ENCODE measurements at regions not wholly inside any gene's neighbourhood (a gene's known extent, or its start where the extent isn't known, plus 50 kb on each side); places are given as distances from the start of the nearest gene placed in this dataset.
A peak's percentile ranks its signal among the peaks of the same experiment; 100 is the strongest.

GRCh38 chr12:125772403-125772802 lies 707.2 kb downstream of the AACS start:
- no peak overlapping the region for H2AFZ ChIP-seq (ENCODE audit: low read length)
- H3K9ac ChIP-seq (ENCODE audit: low read length): no peak overlapping the region
- no peaks in the 10 kb centered on the region; the same call in 1 of the 2 replicates for H3K27me3 ChIP-seq (ENCODE audit: insufficient read depth, low read length)
- no peaks in the 10 kb centered on the region for H3K36me3 ChIP-seq (ENCODE audit: insufficient read depth, low read length)
- TF ChIP-seq CTCF (IDR thresholded peaks at IDR 0.05; ENCODE audit: low read length) (no peak), EZH2 (IDR thresholded peaks at IDR 0.05; ENCODE audit: borderline replicate concordance, low read length) (no peak)
- H3K4me1 ChIP-seq (ENCODE audit: insufficient read depth, low read length, severe bottlenecking): no peaks in the 10 kb centered on the region
- no peaks in the 10 kb centered on the region for H3K79me2 ChIP-seq (ENCODE audit: insufficient read depth, low read length)
- no peaks in the 10 kb centered on the region for H4K20me1 ChIP-seq (ENCODE audit: insufficient read depth, low read length)
- no peak overlapping the region for H3K4me3 ChIP-seq (ENCODE audit: low read depth, low read length, poor library complexity, severe bottlenecking)
- no peaks in the 10 kb centered on the region for H3K9me2 ChIP-seq (ENCODE audit: low read depth, low read length)
- H3K4me2 ChIP-seq (ENCODE audit: low read length): no peak overlapping the region
- no peak overlapping the region for H3K27ac ChIP-seq (ENCODE audit: low read depth, low read length, poor library complexity, severe bottlenecking)
- no peaks in the 10 kb centered on the region for H3F3A ChIP-seq (ENCODE audit: insufficient read depth, low read length)
- H3K9me3 ChIP-seq (ENCODE audit: low read length): no peaks in the 10 kb centered on the region

GRCh38 chr12:125773033-125773640 lies 707.9 kb downstream of the AACS start:
- peak; percentile 84 for TF ChIP-seq CTCF (IDR thresholded peaks at IDR 0.05; ENCODE audit: low read length)
- no peak for TF ChIP-seq EZH2 (IDR thresholded peaks at IDR 0.05; ENCODE audit: borderline replicate concordance, low read length)
- H2AFZ ChIP-seq (ENCODE audit: low read length): no peak overlapping the region

GRCh38 chr12:125775507-125775906 lies 710.3 kb downstream of the AACS start:
- Histone ChIP-seq H3K36me3 (ENCODE audit: insufficient read depth, low read length) (no peaks in the 10 kb centered on the region), H3K4me2 (ENCODE audit: low read length) (no peak overlapping the region), H3K79me2 (ENCODE audit: insufficient read depth, low read length) (no peaks in the 10 kb centered on the region), H3K27me3 (ENCODE audit: insufficient read depth, low read length) (no peaks in the 10 kb centered on the region; the same call in 1 of the 2 replicates), H2AFZ (ENCODE audit: low read length) (no peak overlapping the region), H3K9me2 (ENCODE audit: low read depth, low read length) (no peaks in the 10 kb centered on the region), H4K20me1 (ENCODE audit: insufficient read depth, low read length) (no peaks in the 10 kb centered on the region), H3K9me3 (ENCODE audit: low read length) (no peaks in the 10 kb centered on the region), H3F3A (ENCODE audit: insufficient read depth, low read length) (no peaks in the 10 kb centered on the region), H3K9ac (ENCODE audit: low read length) (no peak overlapping the region), H3K4me3 (ENCODE audit: low read depth, low read length, poor library complexity, severe bottlenecking) (no peak overlapping the region), H3K4me1 (ENCODE audit: insufficient read depth, low read length, severe bottlenecking) (no peaks in the 10 kb centered on the region), H3K27ac (ENCODE audit: low read depth, low read length, poor library complexity, severe bottlenecking) (no peak overlapping the region)
- TF ChIP-seq EZH2 (IDR thresholded peaks at IDR 0.05; ENCODE audit: borderline replicate concordance, low read length) (no peak), CTCF (IDR thresholded peaks at IDR 0.05; ENCODE audit: low read length) (no peak)

More at GRCh38 chr12:125773033-125773640, 707.9 kb downstream of the AACS start:
- Histone ChIP-seq H3K27ac (ENCODE audit: low read depth, low read length, poor library complexity, severe bottlenecking) (no peak overlapping the region), H3K27me3 (ENCODE audit: insufficient read depth, low read length) (no peaks in the 10 kb centered on the region; the same call in 1 of the 2 replicates), H3K9me3 (ENCODE audit: low read length) (no peaks in the 10 kb centered on the region), H3K4me1 (ENCODE audit: insufficient read depth, low read length, severe bottlenecking) (no peaks in the 10 kb centered on the region), H4K20me1 (ENCODE audit: insufficient read depth, low read length) (no peaks in the 10 kb centered on the region), H3K79me2 (ENCODE audit: insufficient read depth, low read length) (no peaks in the 10 kb centered on the region), H3K36me3 (ENCODE audit: insufficient read depth, low read length) (no peaks in the 10 kb centered on the region), H3K4me2 (ENCODE audit: low read length) (no peak overlapping the region), H3K4me3 (ENCODE audit: low read depth, low read length, poor library complexity, severe bottlenecking) (no peak overlapping the region), H3K9me2 (ENCODE audit: low read depth, low read length) (no peaks in the 10 kb centered on the region), H3K9ac (ENCODE audit: low read length) (no peak overlapping the region), H3F3A (ENCODE audit: insufficient read depth, low read length) (no peaks in the 10 kb centered on the region)
